Islet precursor cell (in vitro differentiated cells): ENCODE measurements at regions not wholly inside any gene's neighbourhood (a gene's known extent, or its start where the extent isn't known, plus 50 kb on each side); places are given as distances from the start of the nearest gene placed in this dataset.
"Not testable (repeated sequence)": the region's sequence is repeated elsewhere in the genome, so short reads cannot be mapped to it uniquely, and the experiment has no call there.

Source experiments
- DNase-seq: peaks from one replicate; pipeline ENCODE4 v3.0.0-alpha.2; 2018

DNA sequence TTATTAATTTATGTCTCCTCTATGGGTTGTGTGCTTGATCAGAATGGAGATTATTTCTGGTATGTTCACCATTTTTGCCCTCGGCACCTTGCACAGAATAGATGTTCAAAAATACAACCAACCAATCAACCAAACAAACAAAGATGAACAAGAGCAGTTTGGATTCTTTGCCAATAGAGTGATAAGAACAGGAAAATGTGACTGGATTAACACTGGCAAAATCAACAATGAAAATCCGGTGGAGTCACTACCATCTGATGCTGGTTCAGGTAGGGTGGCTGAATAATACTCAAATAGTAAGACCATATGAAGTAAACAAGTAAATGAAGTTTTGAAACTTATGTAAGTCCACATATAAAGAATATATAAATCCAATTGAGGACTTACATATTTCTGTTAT lies 685.0 kb upstream of the EPHA5 start:
- DNase-seq = no peak

GRCh38 chr4:66351761-66352160 lies 681.5 kb upstream of the EPHA5 start:
- DNase-seq = no peak

GRCh38 chr4:66340286-66340893 lies 670.1 kb upstream of the EPHA5 start:
- no peak for DNase-seq

DNA sequence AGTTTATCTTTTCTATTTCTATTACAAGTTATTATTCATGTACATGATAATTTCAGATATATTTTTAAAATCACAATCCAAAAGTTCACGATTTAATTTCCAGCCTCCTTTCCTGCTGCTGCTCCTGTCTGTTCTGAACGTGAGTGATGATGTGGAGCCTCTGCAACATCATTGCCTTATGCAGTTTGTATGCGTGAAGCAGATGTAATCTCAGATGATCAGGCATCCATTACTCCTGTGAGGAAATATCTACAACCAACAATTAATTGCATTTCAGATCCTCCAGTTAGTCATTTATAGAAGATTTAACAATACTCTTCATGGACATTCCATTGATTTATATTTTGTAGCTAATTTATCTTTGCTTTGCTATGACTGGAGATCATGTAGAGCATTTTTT lies 668.7 kb upstream of the EPHA5 start:
- no peak for DNase-seq

- no peak for DNase-seq
These were observed 661.5 kb upstream of the EPHA5 start for GRCh38 chr4:66331761-66332160.

GRCh38 chr4:66330125-66330524 lies 659.8 kb upstream of the EPHA5 start:
- DNase-seq = no peak

DNA sequence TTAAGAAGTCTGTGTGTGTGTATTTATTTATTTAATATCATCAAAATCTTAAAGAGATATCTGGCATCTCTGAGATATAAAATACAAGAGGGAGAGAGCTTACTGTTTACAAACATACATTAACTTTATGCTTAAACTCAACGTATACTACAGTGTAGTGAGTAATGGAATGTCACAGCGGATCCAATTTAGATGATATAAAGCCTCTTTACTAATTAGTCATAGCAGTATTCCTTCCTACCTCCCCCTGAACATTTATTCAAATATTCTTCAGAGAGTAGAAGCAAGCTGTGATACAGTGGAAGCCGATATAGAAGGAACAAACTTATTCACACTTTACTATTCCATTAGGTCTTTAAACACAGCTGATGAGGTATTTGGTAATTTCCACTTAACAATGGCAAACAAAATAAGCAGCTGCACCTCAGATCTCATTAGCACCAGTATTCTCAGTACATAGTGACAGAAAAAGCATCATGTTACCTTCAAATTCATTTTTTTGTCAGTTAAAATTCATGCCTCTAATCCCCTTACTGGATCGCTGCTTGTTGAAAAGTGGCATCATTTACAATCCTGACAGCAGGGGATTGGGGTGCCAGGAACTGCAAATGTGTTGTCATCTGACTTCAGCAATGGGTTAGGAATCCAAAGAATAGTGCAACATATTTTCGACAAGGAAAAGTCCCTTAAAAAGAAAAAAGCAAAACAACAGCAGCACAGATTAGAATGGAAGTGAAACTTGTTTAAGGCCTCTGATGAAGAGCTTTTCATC lies 658.7 kb upstream of the EPHA5 start:
- no peak for DNase-seq

DNA sequence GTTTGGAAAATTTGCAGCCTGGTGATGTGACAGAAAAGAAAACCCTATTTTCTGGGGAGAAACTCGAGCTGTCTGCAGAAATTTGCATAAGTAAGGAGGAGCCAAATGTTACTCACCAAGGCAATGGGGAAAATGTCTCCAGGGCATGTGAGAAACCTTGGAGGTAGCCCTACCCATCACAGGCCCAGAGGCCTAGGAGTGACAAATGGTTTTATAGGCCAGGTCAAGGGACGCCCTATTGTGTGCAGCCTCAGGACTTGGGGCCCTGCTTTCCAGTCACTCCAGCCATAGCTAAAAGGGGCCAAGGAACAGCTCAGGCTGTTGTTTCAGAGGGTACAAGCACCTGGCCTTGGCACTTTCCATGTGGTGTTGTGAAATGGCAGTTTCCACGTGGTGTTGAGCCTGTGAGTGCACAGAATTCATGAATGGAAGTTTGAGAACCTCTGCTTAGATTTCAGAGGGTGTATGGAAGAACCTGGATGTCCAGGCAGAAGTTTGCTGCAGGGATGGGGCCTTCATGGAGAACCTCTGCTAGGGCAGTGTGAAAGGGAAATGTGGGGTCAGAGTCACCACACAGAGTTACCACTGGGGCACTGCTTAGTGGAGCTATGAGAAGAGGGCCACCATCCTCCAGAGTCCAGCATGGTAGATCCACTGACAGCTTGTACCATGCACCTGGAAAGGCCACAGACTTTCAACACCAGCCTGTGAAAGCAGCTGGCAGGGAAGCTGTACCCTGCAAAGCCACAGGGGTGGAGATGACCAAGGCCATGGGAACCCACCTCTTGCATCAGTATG lies 637.6 kb upstream of the EPHA5 start:
- no peak for DNase-seq

- no peak for DNase-seq
These were observed 630.1 kb upstream of the EPHA5 start for GRCh38 chr4:66300336-66300934.

GRCh38 chr4:66298569-66298968 lies 628.3 kb upstream of the EPHA5 start:
- DNase-seq = no peak

DNA sequence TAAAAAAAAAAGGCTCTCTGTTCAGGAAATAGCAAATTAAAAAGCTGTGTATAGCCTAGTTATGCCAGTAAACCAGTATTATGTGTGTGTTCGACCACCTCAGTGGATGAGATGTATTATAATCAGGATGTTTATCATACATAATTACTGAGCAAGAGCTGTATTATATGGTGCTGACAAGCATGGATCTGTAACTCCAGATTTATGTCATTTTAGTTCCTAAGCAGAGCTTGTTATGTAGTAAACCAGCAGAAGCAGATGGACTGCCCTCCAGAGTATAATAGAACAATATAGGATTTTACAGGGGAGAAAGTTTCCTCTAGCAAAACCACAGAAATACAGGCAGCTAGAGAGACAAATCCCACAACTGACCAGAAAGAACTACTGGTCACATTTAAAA lies 627.4 kb upstream of the EPHA5 start:
- no peak for DNase-seq

GRCh38 chr4:66294638-66295037 lies 624.3 kb upstream of the EPHA5 start:
- DNase-seq = no peak

GRCh38 chr4:66284991-66285451 lies 614.7 kb upstream of the EPHA5 start:
- no peak for DNase-seq

DNA sequence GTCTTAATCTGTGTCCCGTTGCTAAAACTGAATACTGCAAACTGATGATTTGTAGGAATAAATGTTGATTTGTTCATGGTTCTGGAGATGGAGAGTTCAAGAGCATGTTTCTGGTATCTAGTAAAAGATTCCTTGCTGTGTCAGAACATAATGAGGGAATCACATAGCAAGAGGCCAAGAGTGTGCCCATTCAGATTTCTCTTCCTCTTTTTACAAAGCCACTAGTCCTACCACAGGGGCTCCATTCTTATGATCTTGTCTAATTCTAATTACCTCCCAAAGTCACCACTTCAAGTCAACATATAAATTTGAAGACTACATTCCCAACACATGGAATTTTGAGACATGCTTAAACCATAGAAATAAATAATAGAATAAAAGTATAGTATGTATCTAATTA lies 608.8 kb upstream of the EPHA5 start:
- no peak for DNase-seq

DNA sequence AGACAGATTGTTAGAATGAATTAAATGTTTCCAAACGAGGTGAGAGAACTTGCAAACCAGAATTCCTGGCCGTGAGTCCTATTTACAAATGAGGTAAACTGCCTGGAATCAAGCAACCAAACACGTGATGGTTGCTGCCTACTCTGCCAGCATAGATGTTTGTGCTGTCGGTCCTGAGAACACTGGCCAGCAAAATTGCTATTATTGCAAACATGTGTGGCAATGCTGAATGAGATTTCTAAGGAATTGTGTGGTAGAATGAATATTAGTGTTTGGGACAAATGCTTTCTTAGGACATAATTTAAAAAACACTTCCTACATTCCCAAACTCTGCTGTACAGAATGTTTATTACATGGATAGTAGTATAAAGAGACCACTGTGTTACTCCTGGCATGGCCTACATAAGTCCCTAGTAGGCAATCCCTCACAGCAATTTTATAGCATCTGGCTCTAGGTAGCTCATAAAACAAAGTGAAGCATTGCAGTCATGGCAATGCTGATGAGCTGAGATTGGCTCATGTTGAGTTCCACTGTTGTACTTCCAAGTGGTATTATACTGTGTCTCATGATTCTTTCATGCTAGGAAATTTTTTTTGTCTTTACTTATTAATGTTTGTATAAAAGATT lies 605.2 kb upstream of the EPHA5 start:
- no peak for DNase-seq

GRCh38 chr4:66273110-66273509 lies 602.8 kb upstream of the EPHA5 start:
- DNase-seq = no peak

- DNase-seq = not testable (repeated sequence)
These were observed 600.1 kb upstream of the EPHA5 start for GRCh38 chr4:66270356-66270755.

GRCh38 chr4:66266554-66266953 lies 596.3 kb upstream of the EPHA5 start:
- DNase-seq = not testable (repeated sequence)

DNA sequence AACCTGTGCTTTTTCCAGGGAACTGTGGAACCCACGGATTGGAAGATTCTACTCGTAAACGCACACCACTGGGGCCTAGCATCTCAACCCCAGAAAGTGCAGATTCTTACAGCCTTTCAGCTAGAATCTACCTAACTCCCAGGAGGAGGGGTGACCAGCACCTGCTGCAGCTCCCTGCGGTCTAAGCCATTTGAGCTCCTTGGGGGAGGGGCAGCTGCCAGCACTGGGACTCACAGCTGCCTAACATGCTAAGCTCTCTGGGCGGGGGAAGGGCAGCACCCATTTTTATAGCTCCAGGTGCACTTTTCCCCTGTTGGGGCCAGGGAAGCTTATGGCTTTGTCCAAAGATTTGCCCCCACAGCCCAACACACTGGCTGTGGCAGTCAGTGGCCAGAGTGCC lies 595.7 kb upstream of the EPHA5 start:
- DNase-seq = no peak

- no peak for DNase-seq
These were observed 582.0 kb upstream of the EPHA5 start for GRCh38 chr4:66252291-66252690.

GRCh38 chr4:66246643-66247042 lies 576.4 kb upstream of the EPHA5 start:
- no peak for DNase-seq

DNA sequence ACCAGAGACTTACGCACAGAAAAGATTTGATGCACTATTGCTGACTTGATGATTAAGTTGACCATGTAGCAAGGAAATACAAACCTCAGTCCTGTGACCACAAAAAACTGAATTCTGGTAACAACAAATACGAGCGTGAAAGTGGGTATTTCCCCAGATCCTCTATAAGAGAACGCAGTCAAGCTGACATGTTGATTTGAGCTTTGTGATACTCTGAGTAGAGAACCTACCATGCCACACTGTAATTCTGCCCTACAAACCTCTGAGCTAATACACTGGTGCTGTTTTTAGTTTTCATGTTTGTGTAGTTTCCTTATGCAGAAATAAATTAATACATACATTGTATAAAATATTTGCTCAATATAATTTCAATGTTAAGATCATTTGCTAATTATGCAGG lies 565.6 kb upstream of the EPHA5 start:
- no peak for DNase-seq

DNA sequence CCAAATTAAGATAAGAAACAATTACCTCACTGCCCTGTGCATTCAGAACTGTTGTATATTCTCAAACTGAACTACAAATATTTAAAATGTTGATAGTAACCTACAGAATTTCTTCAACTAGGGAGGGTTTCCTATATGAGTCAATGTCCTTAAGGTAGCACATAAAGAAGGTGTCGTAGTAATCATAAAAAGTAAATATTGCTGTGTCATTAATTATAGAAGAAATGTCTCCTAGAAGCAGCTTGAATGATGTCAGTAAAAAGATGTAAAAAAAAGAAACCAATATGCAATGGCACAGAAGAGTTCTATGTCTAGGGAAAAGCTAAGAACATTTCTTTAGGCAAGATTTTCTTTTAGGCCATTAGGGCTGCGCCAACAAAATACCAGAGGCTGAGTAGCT lies 559.6 kb upstream of the EPHA5 start:
- DNase-seq = no peak
